ENCODE measurements at regions not wholly inside any gene's neighbourhood (a gene's known extent, or its start where the extent isn't known, plus 50 kb on each side); places are given as distances from the start of the nearest gene placed in this dataset.

GRCh38 chr4:120481756-120482155 is 415.1 kb upstream of the MAD2L1 start:
- TF ChIP-seq POLR2AphosphoS5 (IDR thresholded peaks at IDR 0.05; ENCODE audit: low read depth) (no peak), REST (IDR thresholded peaks at IDR 0.05; ENCODE audit: unreplicated experiment) (no peak), EZH2 (IDR thresholded peaks at IDR 0.05; ENCODE audit: low read depth, unreplicated experiment) (no peak), CTCF (conservative IDR thresholded peaks at IDR 0.05; ENCODE audit: low read depth in 2 of 2) (no peak)
